AG20443 (cell line): ENCODE measurements at regions not wholly inside any gene's neighbourhood (a gene's known extent, or its start where the extent isn't known, plus 50 kb on each side); places are given as distances from the start of the nearest gene placed in this dataset.

Experiments used
- DNase-seq: peaks from one replicate; pipeline ENCODE4 v3.0.0; 2012; ENCODE audit warnings: low spot score, mixed read lengths

- no peak for DNase-seq
Measured at GRCh38 chr2:38203446-38203810, 127.5 kb upstream of the CYP1B1 start.

DNA sequence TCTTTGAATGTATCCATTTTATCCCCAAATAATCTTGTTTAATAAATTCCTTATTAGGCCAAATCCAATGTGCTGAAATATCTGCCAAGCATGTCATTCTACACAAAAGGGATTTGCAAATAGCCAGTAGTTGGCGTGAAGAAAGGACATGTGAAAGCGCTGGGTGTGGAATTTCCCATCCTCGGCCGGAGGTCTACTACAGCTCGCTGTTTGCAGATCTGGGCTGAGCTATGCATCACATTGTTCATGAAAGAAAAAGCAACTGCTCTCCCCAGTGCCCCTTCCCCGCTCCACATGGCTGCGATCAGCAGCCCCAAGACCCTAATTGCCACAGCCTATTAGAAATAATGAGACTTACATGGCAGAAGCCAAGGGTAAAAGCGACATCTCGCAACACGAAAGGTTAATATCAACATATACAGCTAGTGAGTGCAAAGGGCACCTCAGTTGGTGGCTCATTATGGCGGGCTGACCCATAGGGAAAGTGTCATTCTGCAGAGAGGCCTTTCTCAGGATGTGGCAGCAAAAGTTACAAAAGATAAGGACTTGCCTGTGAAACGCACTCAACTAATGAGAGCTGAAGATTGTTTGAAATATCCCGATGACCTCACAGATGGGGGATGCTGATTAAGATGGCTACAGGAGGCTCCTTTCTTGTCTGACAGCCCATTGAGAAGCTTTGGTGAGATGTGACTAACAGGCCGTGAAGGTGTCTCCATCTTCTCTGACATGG, 126.9 kb upstream of the CYP1B1 start:
- no peak for DNase-seq

GRCh38 chr2:38201784-38202183, 125.8 kb upstream of the CYP1B1 start:
- peak; percentile 32 for DNase-seq

DNA sequence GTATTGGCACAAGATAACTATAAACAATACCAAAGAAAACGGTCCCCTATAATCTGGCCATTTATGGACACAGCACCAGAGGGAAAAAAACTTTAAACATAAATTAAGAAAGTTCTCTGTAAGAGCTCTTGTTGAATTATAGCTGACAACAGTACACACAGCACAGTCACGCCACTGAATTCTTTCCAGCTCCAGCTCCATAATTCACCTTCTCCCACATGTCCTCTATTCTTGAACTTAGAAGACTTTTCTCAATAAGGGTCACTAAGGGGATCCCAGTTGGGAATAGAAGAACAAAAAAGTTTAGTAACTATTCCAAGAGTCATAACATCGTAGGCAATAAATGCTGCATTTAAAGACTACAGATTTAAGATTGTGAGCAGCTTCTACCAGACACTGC, 124.6 kb upstream of the CYP1B1 start:
- DNase-seq, result no peak

- no peak for DNase-seq
Measured at GRCh38 chr2:38199127-38199526, 123.2 kb upstream of the CYP1B1 start.

DNA sequence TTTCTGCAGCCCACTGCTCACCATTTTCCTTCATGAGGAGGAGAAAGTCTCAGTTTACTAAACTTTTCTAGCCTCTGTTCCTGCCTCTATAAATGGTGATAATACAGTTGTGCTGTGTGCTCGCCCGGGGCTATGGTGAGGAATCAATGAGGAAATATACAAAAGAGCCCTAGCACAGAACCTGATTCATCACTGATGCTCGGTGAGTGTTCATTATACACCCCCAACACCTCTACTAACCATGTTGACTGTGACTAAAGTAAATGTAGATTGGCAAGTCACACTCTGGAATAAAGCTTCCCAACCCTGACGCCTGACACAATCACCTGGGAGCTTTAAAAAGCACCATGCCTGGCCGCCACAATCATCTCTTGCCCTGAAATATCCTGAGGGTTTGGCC, 118.8 kb upstream of the CYP1B1 start:
- DNase-seq, result no peak

- DNase-seq, result no peak
Measured at GRCh38 chr2:38192976-38193375, 117.0 kb upstream of the CYP1B1 start.

DNA sequence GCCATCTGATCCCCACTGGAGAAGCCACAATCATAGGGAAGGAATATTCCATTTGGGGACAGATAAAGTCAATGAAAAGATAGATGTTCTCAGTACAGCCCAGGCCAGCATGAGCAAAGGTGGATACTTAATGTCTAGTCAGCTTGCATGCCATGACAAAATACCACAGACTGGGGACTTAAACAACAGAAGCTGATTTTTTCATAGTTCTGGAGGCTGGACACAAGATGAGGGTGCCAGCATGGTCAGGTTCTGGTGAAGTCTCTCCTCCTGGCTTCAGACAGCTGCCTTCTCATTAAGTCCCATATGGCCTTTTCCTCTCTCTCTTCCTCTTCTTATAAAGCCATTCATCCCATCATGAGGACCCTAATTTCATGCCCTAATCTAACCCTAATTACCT, 116.1 kb upstream of the CYP1B1 start:
- no peak for DNase-seq

- no peak for DNase-seq
Measured at GRCh38 chr2:38191516-38191915, 115.6 kb upstream of the CYP1B1 start.

DNA sequence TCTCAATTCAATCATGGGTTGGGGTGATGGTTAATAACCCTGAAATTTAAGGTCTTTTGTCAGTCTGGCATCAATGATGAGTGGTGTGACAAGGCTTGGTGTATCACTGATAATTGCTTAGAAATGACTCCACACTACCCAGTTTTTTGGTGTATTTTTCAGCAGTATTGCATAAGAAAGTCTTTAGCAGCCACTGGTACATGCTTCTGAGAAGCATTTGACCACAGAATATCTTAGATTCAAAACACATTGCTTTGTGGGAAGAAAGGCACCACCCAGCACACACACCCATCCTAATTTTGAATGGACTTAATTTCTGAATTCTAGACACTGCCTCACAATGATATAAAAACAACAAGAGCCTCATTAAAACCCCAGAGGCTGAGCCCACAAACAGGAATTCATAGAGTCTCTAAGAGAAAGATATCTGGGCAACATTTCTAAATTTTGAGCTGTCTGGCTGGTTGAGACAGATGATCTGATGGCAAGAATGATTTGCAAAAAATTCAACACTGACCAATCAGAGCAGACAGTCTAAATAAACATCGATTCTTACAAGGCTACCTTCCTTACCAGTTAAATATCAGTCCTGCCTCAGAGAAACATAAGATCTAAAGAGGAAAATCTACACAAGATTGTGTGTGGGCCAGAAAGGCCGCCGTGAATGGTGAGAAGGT, 114.7 kb upstream of the CYP1B1 start:
- peak; percentile 84 for DNase-seq

GRCh38 chr2:38187541-38188011, 111.6 kb upstream of the CYP1B1 start:
- DNase-seq, result peak; percentile 82

DNA sequence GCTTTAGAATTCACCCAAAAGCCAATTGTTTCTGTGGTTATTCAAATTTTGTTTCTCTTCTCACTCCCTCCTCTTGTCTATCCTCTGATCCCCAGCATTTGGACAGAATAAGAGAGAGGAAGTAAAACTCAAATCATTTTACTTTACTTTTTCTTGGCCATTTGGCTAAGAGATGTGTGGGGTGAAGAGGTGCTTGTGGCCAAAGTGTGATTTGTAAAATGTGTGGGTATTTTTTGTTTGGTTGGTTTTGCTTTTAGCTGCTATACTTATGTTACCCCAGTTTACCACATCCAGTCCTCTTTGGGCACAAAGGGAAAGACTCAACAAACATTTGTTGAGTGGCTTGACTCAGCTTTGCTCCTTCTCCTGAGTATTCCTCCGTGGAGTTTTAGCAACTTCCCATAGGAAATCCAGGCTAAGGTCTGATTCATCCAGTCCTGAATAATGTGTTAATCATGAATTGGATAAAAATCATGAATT, 109.1 kb upstream of the CYP1B1 start:
- peak; percentile 50 for DNase-seq

DNA sequence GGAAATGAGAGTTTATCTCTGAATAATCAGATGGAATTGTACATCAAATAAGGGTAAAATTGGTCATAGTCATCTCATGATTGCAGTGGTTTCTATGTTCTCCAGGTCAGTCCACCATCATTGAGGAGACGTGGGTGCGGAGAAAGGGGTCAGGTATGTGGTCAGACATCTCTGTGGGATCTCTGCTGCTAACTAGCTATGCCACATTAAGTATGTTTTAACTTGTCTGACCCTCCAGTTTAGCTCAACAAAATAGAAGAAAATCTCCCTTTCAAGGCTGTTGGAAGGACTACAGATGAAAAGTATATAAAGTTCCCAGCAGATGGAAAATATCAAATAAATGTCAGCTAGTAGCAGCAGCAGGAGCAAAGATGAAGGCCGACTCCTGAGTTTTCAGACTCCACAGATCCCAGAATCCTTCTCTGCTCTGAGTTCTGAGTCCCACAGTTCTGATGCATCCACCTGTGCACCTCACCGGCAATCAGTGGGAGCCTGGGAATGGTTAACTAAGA, 106.6 kb upstream of the CYP1B1 start:
- no peak for DNase-seq

- no peak for DNase-seq
Measured at GRCh38 chr2:38181806-38182491, 106.0 kb upstream of the CYP1B1 start.

- DNase-seq, result no peak
Measured at GRCh38 chr2:38180754-38181153, 104.8 kb upstream of the CYP1B1 start.

DNA sequence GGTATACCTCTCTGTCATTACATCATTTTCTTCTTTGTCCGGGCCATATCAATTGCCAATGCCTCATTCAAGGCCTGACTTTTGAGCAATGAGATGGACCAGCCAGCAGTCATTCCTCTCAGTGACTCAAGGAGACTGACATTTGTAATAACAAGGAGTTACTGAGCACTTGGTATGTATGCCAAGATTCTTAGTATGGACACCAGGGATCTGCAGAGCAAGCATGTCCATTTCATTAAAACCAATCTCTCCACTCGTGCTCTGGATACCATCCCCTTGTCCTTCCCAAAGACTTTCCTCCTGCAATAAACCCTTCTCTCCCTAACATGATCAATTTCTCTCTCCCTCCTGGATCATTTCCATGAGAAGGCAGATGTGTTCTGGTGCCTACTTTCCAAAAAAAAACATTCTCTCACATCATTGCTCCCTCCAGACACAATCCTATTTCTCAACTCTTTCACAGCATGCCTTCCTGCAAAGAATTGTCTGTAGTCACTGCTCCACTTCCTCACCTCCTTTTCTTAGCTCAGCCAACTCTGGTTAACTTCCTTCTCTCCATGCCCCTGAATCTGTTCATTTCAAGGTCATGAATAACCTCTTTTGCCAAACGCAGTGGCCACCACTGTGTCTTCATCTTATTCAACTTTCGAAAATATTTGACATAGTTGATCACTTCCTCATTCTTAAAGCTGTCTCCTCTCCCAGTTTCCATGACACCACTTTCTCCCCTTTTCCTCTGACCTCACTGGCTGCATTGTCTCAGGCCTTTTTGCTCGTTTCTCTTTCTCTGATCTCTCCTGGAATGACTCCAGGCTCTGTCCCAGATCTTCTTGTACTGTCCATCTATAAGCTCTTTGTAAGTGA, 102.8 kb upstream of the CYP1B1 start:
- DNase-seq, result peak; percentile 73

GRCh38 chr2:38178119-38178518, 102.2 kb upstream of the CYP1B1 start:
- DNase-seq, result no peak

DNA sequence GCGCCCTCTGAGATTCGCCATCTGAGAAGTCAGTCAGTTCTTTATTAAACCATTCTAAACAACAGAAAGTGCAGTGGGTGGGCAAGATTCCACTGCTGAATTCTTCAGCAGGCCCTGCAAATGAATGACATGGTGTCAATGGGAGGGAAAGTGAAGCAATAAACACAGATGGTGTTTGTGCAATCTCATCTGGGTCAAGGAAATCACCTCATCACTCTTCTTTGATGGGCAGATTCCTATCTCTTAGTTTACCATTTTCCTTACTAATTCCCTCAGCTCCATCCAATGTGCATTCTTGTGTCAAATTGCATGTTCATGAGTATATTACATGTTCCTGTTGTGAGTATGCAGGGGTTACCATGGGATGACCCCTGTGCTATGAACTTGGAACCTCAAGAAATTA, 100.7 kb upstream of the CYP1B1 start:
- DNase-seq, result no peak

- peak; percentile 74 for DNase-seq
Measured at GRCh38 chr2:38174646-38175423, 98.9 kb upstream of the CYP1B1 start.

DNA sequence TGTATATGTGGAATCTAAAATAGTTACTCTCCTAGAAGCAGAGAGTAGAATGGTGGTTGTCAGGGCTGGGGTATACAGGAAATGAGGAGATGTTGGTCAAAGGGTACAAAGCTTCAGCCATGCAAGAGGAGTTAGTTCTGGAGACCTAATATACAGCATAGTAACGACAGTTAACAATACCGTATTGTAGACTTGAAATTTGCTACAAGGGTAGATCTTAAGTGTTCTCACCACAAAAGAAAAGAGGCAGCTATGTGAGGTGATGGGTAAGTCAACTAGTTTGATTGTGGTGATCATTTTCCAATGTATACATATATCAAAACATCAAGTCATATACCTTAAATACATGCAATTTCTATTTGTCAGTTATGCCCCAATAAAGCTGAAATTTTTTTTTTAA, 98.2 kb upstream of the CYP1B1 start:
- DNase-seq, result no peak

GRCh38 chr2:38173683-38174082, 97.7 kb upstream of the CYP1B1 start:
- no peak for DNase-seq
